GM12878 (cell line): ENCODE measurements at regions not wholly inside any gene's neighbourhood (a gene's known extent, or its start where the extent isn't known, plus 50 kb on each side); places are given as distances from the start of the nearest gene placed in this dataset.

ENCODE experiments used
- ATAC-seq: fragments of 200-7000 bp; cut with Tn5 transposase; 3 replicates; pipeline ENCODE4 v1.9.1; 2020; ENCODE audit warnings: mild to moderate bottlenecking, moderate library complexity
- BruUV-seq: library from RNA; stranded (reverse); fragments of 400-500 nt; replicated peaks from 2 replicates; lab custom pipeline; 2021; lab: Mats Ljungman, UMichigan
- CTCF ChIA-PET: fragments of 300-600 bp; sonication (Branson Sonifier 250); formaldehyde crosslinking; extraction: SDS; loops from one replicate; lab custom pipeline; 2021; ENCODE audit warnings: inconsistent platforms; lab: Yijun Ruan, JAX
- POLR2A ChIA-PET: fragments of 350-600 bp; formaldehyde crosslinking; extraction: SDS; loops from one replicate; lab custom pipeline; 2021; ENCODE audit warnings: inconsistent platforms; lab: Charles Lee
- RAD21 ChIA-PET: fragments of 300-600 bp; sonication (Branson Sonifier 250); formaldehyde crosslinking; loops from one replicate; lab custom pipeline; 2023; ENCODE audit warnings: antibody characterized with exemption; ENCODE audit not compliant: unreplicated experiment; lab: Charles Lee
- SMC1A ChIA-PET: fragments of 300-600 bp; sonication (Branson Sonifier 250); formaldehyde crosslinking; loops from one replicate; lab custom pipeline; 2023; ENCODE audit not compliant: unreplicated experiment, uncharacterized antibody; lab: Charles Lee
- DNase-seq: peaks from one replicate; pipeline ENCODE4 v3.0.0-alpha.2; 2011; ENCODE audit warnings: low read depth, low spot score
- FAIRE-seq: peaks from 3 replicates; lab custom pipeline; 2011; peaks lifted over from hg19 to GRCh38; lab: Jason Lieb, UNC
- H2AFZ ChIP-seq: 2 replicates; pipeline ENCODE4 v1.6.0; 2011; ENCODE audit warnings: low read depth, low read length, control low read depth; ENCODE audit not compliant: control insufficient read depth
- H3K27ac ChIP-seq: 2 replicates; pipeline ENCODE4 v1.5.1; 2011; ENCODE audit warnings: control low read depth; ENCODE audit not compliant: control insufficient read depth, insufficient read depth
- H3K27me3 ChIP-seq, 2 experiments: replicated peaks in 1 of 2; 2 replicates each; pipeline versions ENCODE4 v1.6.0 to v1.6.1; 2011; ENCODE audit warnings: low read length in 1 of 2; ENCODE audit not compliant: control insufficient read depth in 2 of 2, insufficient read depth in 2 of 2
- H3K36me3 ChIP-seq, 2 experiments: 2 replicates each; pipeline ENCODE4 v1.5.1; 2011; ENCODE audit warnings: low read length in 1 of 2; ENCODE audit not compliant: control insufficient read depth in 2 of 2, insufficient read depth in 2 of 2
- H3K4me1 ChIP-seq: 2 replicates; pipeline ENCODE4 v1.6.1; 2011; ENCODE audit warnings: mild to moderate bottlenecking, low read length, moderate library complexity, mixed read lengths; ENCODE audit not compliant: control insufficient read depth, insufficient read depth
- H3K4me2 ChIP-seq: 2 replicates; pipeline ENCODE4 v1.6.0; 2011; ENCODE audit warnings: control low read depth; ENCODE audit not compliant: control insufficient read depth, insufficient read depth
- H3K4me3 ChIP-seq: fragments of 200-600 bp; sonication (generic); 2 replicates; pipeline ENCODE4 v1.5.1; 2016
- H3K79me2 ChIP-seq: 2 replicates; pipeline ENCODE4 v1.6.0; 2011; ENCODE audit warnings: low read length; ENCODE audit not compliant: control insufficient read depth, insufficient read depth
- H3K9ac ChIP-seq: 2 replicates; pipeline ENCODE4 v1.8.0; 2011; ENCODE audit warnings: low read length, control low read depth, mixed read lengths; ENCODE audit not compliant: control insufficient read depth, insufficient read depth
- H3K9me3 ChIP-seq: replicated peaks from 3 replicates; pipeline ENCODE4 v1.5.1; 2011; ENCODE audit warnings: mild to moderate bottlenecking, low read length; ENCODE audit not compliant: control insufficient read depth, insufficient read depth
- H4K20me1 ChIP-seq: 2 replicates; pipeline ENCODE4 v1.6.0; 2011; ENCODE audit not compliant: control insufficient read depth, insufficient read depth
- BMI1 ChIP-seq: fragments of 450-650 bp; IDR thresholded peaks from 2 replicates; pipeline ENCODE4 v1.6.1; 2016; ENCODE audit warnings: mild to moderate bottlenecking, moderate library complexity, borderline replicate concordance
- JUNB ChIP-seq: IDR thresholded peaks from 2 replicates; pipeline ENCODE4 v1.6.1; 2016; ENCODE audit warnings: antibody characterized with exemption, mild to moderate bottlenecking
- ZBTB11 ChIP-seq: fragments of 450-650 bp; formaldehyde crosslinking; IDR thresholded peaks from 2 replicates; pipeline ENCODE4 v1.5.0; 2022; ENCODE audit warnings: mild to moderate bottlenecking, missing genetic modification characterization
- ZBTB4 ChIP-seq: fragments of 450-650 bp; formaldehyde crosslinking; IDR thresholded peaks from 2 replicates; pipeline ENCODE4 v1.4.0; 2022; ENCODE audit warnings: mild to moderate bottlenecking, moderate library complexity
- ZNF217 ChIP-seq: fragments of 450-650 bp; IDR thresholded peaks from 2 replicates; pipeline ENCODE4 v1.6.1; 2017; ENCODE audit warnings: antibody characterized with exemption, mild to moderate bottlenecking
- WGBS: methylation state at CpG from one replicate; pipeline ENCODE4 v1.1.6; 2016; ENCODE audit warnings: low lambda C conversion rate; ENCODE audit not compliant: insufficient replicate concordance, insufficient coverage; ENCODE audit errors: missing lambda C conversion rate; 5-methylcytosine and 5-hydroxymethylcytosine counted together
- in situ Hi-C: fragments of 300-500 bp; cut with MboI; formaldehyde crosslinking; loops from 9 replicates; pipeline ENCODE4 v1.14.3; 2018; ENCODE audit warnings: mixed read lengths
- intact Hi-C: fragments of 100-400 bp; cut with micrococcal nuclease; formaldehyde crosslinking; loops from one replicate; pipeline ENCODE4 v1.14.2; 2022; ENCODE audit not compliant: unreplicated experiment

- TF ChIP-seq ZBTB11 (no peak), ZNF217 (no peak), JUNB (no peak)
Measured at GRCh38 chr3:168314166-168314565, 218.4 kb upstream of the GOLIM4 start (continued).

- no peak for DNase-seq
- Histone ChIP-seq H3K4me1 (no peaks in the 10 kb centered on the region), H3K9ac (no peak overlapping the region), H3K27me3 (no peaks in the 10 kb centered on the region), H3K9me3 (no peaks in the 10 kb centered on the region), H3K4me2 (no peak overlapping the region), H3K27ac (no peak overlapping the region), H3K36me3 (no peaks in the 10 kb centered on the region), H4K20me1 (no peaks in the 10 kb centered on the region), H3K79me2 (no peaks in the 10 kb centered on the region), H3K4me3 (no peak overlapping the region), H2AFZ (no peak overlapping the region)
- no peak for FAIRE-seq
- ChIA-PET RAD21 (no interaction called here), SMC1A (no interaction called here), POLR2A (no interaction called here), CTCF (no interaction called here)
- BruUV-seq: no TSS peak
- in situ Hi-C loops (no loop called here), intact Hi-C loops (no loop called here)
- WGBS: 21% methylated on average over 3 of the region's 4 CpGs
- ATAC-seq: no peak
- TF ChIP-seq BMI1 (no peak), ZBTB4 (CRISPR knock-in tag) (no peak)
Measured at GRCh38 chr3:168312984-168313383, 217.3 kb upstream of the GOLIM4 start.
